ENCODE measurements at regions not wholly inside any gene's neighbourhood (a gene's known extent, or its start where the extent isn't known, plus 50 kb on each side); places are given as distances from the start of the nearest gene placed in this dataset.

- ATAC-seq (ENCODE audit: low FRiP score) = no peak
- TF ChIP-seq CTCF (IDR thresholded peaks at IDR 0.05) = no peak
- no peak for DNase-seq (ENCODE audit: low spot score)
These were observed 86.2 kb downstream of the TSPAN8 start for GRCh38 chr12:71071536-71072097.

- DNase-seq (ENCODE audit: low spot score) (no peak), ATAC-seq (ENCODE audit: low FRiP score) (no peak)
- no peak for TF ChIP-seq CTCF (IDR thresholded peaks at IDR 0.05)
These were observed 87.2 kb downstream of the TSPAN8 start for GRCh38 chr12:71070416-71071128.

GRCh38 chr12:71069311-71069710 lies 88.5 kb downstream of the TSPAN8 start:
- ATAC-seq (ENCODE audit: low FRiP score) (no peak), DNase-seq (ENCODE audit: low spot score) (no peak)
- no peak for TF ChIP-seq CTCF (IDR thresholded peaks at IDR 0.05)

- DNase-seq (ENCODE audit: low spot score) = no peak
- no peak for ATAC-seq (ENCODE audit: low FRiP score)
- no peak for TF ChIP-seq CTCF (IDR thresholded peaks at IDR 0.05)
These were observed 94.7 kb downstream of the TSPAN8 start for GRCh38 chr12:71063087-71063486.

- ATAC-seq (ENCODE audit: low FRiP score) (no peak), DNase-seq (ENCODE audit: low spot score) (no peak)
- TF ChIP-seq CTCF (IDR thresholded peaks at IDR 0.05) = no peak
These were observed 96.3 kb downstream of the TSPAN8 start for GRCh38 chr12:71061451-71061850.

GRCh38 chr12:71060426-71060825 lies 97.4 kb downstream of the TSPAN8 start:
- ATAC-seq (ENCODE audit: low FRiP score) (no peak), DNase-seq (ENCODE audit: low spot score) (no peak)
- no peak for TF ChIP-seq CTCF (IDR thresholded peaks at IDR 0.05)

- DNase-seq (ENCODE audit: low spot score) = no peak
- no peak for TF ChIP-seq CTCF (IDR thresholded peaks at IDR 0.05)
- ATAC-seq (ENCODE audit: low FRiP score) = no peak
These were observed 100.5 kb downstream of the TSPAN8 start for GRCh38 chr12:71057330-71057729.
